HL-60 (cell line): ENCODE measurements at regions not wholly inside any gene's neighbourhood (a gene's known extent, or its start where the extent isn't known, plus 50 kb on each side); places are given as distances from the start of the nearest gene placed in this dataset.

Experiments used
- DNase-seq, 2 experiments: peaks; one replicate each; pipeline ENCODE4 v3.0.0-alpha.2; 2010 to 2020; ENCODE audit warnings: low read depth in 1 of 2, low spot score in 1 of 2
- H3K27ac ChIP-seq: fragments of 250-450 bp; sonication (Bioruptor Pico); replicated peaks from 2 replicates; pipeline ENCODE4 v1.5.1; 2020; ENCODE audit warnings: mild to moderate bottlenecking, moderate library complexity
- H3K27me3 ChIP-seq: fragments of 250-450 bp; sonication (Bioruptor Pico); 2 replicates; pipeline ENCODE4 v1.5.1; 2021; ENCODE audit warnings: mild to moderate bottlenecking, moderate library complexity; ENCODE audit not compliant: insufficient read depth, poor library complexity, severe bottlenecking
- H3K4me3 ChIP-seq: replicated peaks from 2 replicates; pipeline ENCODE4 v1.5.1; 2011; ENCODE audit warnings: mild to moderate bottlenecking, control low read depth, low read length; ENCODE audit not compliant: insufficient read depth
- GABPA ChIP-seq: IDR thresholded peaks from 2 replicates; pipeline ENCODE4 v1.6.1; 2012; ENCODE audit warnings: low read depth
- POLR2AphosphoS5 ChIP-seq: IDR thresholded peaks from 2 replicates; pipeline ENCODE4 v1.6.1; 2012; ENCODE audit warnings: low read depth
- SPI1 ChIP-seq: IDR thresholded peaks from 2 replicates; pipeline ENCODE4 v1.6.1; 2012; ENCODE audit warnings: low read depth, mild to moderate bottlenecking, borderline replicate concordance
- TF ChIP-seq, protein P1 (sequence below): IDR thresholded peaks from one replicate; pipeline ENCODE4 v1.5.1; 2011; ENCODE audit warnings: low read length, control low read depth, inconsistent platforms; ENCODE audit not compliant: insufficient read depth
- TF ChIP-seq, protein P2 (sequence below): IDR thresholded peaks from 2 replicates; pipeline ENCODE4 v1.6.1; 2012; ENCODE audit warnings: low read depth; ENCODE audit not compliant: insufficient replicate concordance

DNA sequence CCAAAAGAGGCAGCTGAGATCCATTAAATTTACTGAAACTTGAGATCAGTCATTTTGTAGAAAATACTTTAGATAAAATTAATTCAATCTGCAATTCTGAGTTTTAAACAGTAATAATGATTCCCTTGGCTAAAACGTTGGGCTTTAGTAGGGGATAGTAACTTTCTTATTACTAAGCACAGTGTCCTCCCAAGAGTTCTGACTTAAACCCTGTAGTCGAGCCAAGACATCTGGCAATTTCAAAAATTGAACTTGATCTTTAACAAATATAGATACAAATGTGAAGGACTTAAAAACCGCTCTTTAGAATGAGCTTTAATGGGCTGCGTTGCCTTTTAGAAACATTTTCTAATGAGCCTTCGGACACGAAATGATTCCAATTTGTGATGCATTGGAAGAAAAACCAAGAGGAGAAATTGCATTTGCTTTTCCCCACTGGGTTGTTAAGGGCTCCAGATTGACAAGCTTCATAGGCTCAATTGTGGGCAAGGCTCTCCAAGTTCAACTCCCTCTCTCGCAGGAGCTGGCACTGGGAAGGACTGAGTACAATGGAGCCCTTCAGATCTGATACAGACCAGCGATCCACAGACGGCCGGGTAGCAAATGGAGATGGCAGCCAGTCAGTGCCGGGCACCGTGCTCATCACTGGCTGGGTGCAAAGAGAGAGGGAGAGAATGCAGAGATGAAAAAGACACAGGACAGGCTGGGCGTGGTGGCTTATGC lies 921.3 kb upstream of the AUTS2 start:
- Histone ChIP-seq H3K4me3 (no peak overlapping the region), H3K27ac (no peak overlapping the region), H3K27me3 (no peaks in the 10 kb centered on the region)
- no peak for DNase-seq
- TF ChIP-seq, protein P1, sequence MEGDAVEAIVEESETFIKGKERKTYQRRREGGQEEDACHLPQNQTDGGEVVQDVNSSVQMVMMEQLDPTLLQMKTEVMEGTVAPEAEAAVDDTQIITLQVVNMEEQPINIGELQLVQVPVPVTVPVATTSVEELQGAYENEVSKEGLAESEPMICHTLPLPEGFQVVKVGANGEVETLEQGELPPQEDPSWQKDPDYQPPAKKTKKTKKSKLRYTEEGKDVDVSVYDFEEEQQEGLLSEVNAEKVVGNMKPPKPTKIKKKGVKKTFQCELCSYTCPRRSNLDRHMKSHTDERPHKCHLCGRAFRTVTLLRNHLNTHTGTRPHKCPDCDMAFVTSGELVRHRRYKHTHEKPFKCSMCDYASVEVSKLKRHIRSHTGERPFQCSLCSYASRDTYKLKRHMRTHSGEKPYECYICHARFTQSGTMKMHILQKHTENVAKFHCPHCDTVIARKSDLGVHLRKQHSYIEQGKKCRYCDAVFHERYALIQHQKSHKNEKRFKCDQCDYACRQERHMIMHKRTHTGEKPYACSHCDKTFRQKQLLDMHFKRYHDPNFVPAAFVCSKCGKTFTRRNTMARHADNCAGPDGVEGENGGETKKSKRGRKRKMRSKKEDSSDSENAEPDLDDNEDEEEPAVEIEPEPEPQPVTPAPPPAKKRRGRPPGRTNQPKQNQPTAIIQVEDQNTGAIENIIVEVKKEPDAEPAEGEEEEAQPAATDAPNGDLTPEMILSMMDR, result no peak
- TF ChIP-seq SPI1, result no peak

DNA sequence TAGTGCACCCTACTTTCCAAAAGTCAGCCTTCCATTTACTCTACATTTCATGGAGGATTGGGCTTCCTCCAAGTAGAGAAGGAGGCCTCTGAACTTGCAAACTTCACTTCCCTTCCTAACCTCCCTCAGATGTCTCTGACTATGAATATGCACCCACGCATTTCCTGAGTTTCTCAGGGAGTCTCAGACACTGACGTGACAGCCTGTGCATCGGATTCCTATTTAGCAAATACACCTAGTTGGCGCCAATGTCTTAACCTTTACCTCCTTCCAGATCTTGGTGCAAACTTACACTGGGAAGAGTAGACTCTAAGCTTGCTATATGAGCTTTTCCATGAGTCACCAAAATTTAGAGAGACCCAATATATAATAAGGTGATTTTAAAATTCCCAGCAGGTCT lies 920.1 kb upstream of the AUTS2 start:
- Histone ChIP-seq H3K27me3 (no peaks in the 10 kb centered on the region), H3K27ac (no peak overlapping the region), H3K4me3 (no peak overlapping the region)
- TF ChIP-seq POLR2AphosphoS5 (no peak), GABPA (no peak), SPI1 (no peak)
- TF ChIP-seq, protein P1, result no peak
- TF ChIP-seq, protein P2, sequence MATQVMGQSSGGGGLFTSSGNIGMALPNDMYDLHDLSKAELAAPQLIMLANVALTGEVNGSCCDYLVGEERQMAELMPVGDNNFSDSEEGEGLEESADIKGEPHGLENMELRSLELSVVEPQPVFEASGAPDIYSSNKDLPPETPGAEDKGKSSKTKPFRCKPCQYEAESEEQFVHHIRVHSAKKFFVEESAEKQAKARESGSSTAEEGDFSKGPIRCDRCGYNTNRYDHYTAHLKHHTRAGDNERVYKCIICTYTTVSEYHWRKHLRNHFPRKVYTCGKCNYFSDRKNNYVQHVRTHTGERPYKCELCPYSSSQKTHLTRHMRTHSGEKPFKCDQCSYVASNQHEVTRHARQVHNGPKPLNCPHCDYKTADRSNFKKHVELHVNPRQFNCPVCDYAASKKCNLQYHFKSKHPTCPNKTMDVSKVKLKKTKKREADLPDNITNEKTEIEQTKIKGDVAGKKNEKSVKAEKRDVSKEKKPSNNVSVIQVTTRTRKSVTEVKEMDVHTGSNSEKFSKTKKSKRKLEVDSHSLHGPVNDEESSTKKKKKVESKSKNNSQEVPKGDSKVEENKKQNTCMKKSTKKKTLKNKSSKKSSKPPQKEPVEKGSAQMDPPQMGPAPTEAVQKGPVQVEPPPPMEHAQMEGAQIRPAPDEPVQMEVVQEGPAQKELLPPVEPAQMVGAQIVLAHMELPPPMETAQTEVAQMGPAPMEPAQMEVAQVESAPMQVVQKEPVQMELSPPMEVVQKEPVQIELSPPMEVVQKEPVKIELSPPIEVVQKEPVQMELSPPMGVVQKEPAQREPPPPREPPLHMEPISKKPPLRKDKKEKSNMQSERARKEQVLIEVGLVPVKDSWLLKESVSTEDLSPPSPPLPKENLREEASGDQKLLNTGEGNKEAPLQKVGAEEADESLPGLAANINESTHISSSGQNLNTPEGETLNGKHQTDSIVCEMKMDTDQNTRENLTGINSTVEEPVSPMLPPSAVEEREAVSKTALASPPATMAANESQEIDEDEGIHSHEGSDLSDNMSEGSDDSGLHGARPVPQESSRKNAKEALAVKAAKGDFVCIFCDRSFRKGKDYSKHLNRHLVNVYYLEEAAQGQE, result no peak
- no peak for DNase-seq

DNA sequence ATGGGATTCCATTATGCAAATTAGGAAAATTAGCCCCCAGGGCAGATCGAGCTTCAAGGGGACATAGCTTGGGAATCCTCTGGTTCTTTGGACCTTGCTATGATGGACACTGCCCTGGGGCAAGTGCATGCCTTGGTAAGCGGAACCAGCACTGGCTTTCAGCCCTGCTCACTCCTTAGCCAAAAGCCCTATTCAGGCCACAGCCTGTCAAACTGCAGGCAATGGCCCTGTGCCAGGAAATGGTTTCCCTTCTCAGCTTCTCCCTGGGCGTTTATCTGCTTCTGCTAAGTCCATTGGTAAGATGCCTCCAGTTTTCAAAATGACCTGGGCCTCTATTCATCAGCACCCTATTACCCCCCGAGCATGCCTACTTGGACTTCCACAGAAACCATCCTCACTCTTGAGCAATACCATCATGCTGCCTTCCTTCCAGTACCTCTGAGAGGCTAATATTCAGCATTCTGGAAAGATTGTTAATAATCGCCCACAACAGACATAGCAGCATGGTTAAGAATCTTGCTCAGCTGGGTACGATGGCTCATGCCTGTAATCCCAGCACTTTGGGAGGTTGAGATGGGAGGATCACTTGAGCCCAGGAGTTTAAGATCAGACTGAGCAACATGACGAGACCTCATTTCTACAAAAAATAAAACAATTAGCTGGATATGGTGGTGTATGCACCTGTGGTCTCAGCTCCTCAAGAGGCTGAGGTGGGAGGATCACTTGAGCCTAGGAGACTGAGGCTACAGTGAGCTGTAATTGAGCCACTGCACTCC lies 918.6 kb upstream of the AUTS2 start:
- Histone ChIP-seq H3K27me3 (no peaks in the 10 kb centered on the region), H3K27ac (no peak overlapping the region), H3K4me3 (no peak overlapping the region)
- TF ChIP-seq, protein P1, result no peak
- TF ChIP-seq POLR2AphosphoS5 (no peak), GABPA (no peak), SPI1 (no peak)
- TF ChIP-seq, protein P2, result no peak
- no peak for DNase-seq
